GM23338 (cell line): ENCODE measurements at regions not wholly inside any gene's neighbourhood (a gene's known extent, or its start where the extent isn't known, plus 50 kb on each side); places are given as distances from the start of the nearest gene placed in this dataset.

ENCODE experiments used
- ATAC-seq: fragments of 200-7000 bp; cut with Tn5 transposase; 3 replicates; pipeline ENCODE4 v1.9.1; 2020
- DNase-seq: peaks from one replicate; pipeline ENCODE4 v3.0.0-alpha.2; 2015; ENCODE audit warnings: low spot score
- H2AFZ ChIP-seq: fragments of 200-600 bp; sonication (generic); 2 replicates; pipeline ENCODE4 v1.8.0; 2016; ENCODE audit warnings: antibody characterized with exemption, mild to moderate bottlenecking, moderate library complexity
- H3F3A ChIP-seq: fragments of 200-600 bp; sonication (generic); replicated peaks from 2 replicates; pipeline ENCODE4 v1.8.0; 2017; ENCODE audit warnings: antibody characterized with exemption, mixed run types, low read depth
- H3K27ac ChIP-seq: fragments of 200-600 bp; sonication (generic); 2 replicates; pipeline ENCODE4 v1.6.1; 2016; ENCODE audit warnings: low read depth
- H3K27me3 ChIP-seq: fragments of 200-600 bp; sonication (generic); 2 replicates; pipeline ENCODE4 v1.8.0; 2016; ENCODE audit warnings: mild to moderate bottlenecking, mixed run types, moderate library complexity; ENCODE audit not compliant: insufficient read depth
- H3K36me3 ChIP-seq: fragments of 200-600 bp; sonication (generic); 2 replicates; pipeline ENCODE4 v1.8.0; 2016; ENCODE audit warnings: mild to moderate bottlenecking; ENCODE audit not compliant: insufficient read depth
- H3K4me1 ChIP-seq: fragments of 200-600 bp; sonication (generic); 2 replicates; pipeline ENCODE4 v1.8.0; 2016; ENCODE audit warnings: mild to moderate bottlenecking, moderate library complexity; ENCODE audit not compliant: insufficient read depth
- H3K4me2 ChIP-seq: fragments of 200-600 bp; sonication (generic); 2 replicates; pipeline ENCODE4 v1.7.1; 2017; ENCODE audit warnings: mixed run types
- H3K4me3 ChIP-seq: fragments of 200-600 bp; sonication (generic); 2 replicates; pipeline ENCODE4 v1.6.1; 2016; ENCODE audit warnings: mixed run types
- H3K79me2 ChIP-seq: fragments of 200-600 bp; sonication (generic); replicated peaks from 2 replicates; pipeline ENCODE4 v1.8.0; 2017; ENCODE audit warnings: mild to moderate bottlenecking; ENCODE audit not compliant: insufficient read depth
- H3K9me2 ChIP-seq: fragments of 200-600 bp; sonication (generic); 2 replicates; pipeline ENCODE4 v1.8.0; 2017; ENCODE audit not compliant: insufficient read depth
- H4K20me1 ChIP-seq: fragments of 200-600 bp; sonication (generic); replicated peaks from 2 replicates; pipeline ENCODE4 v1.8.0; 2017; ENCODE audit warnings: mild to moderate bottlenecking; ENCODE audit not compliant: insufficient read depth
- H3K27ac Mint-ChIP-seq: 2 replicates; pipeline ENCODE4 v1.8.0; 2020; ENCODE audit warnings: inconsistent platforms, mild to moderate bottlenecking, moderate library complexity, mixed read lengths
- H3K27me3 Mint-ChIP-seq: 3 replicates; pipeline ENCODE4 v1.8.0; 2022; ENCODE audit warnings: low read depth, mild to moderate bottlenecking, moderate library complexity, mixed read lengths, inconsistent platforms; ENCODE audit not compliant: insufficient read depth, poor library complexity
- H3K36me3 Mint-ChIP-seq: 3 replicates; pipeline ENCODE4 v1.8.0; 2021; ENCODE audit warnings: low read depth, mild to moderate bottlenecking, inconsistent platforms, moderate library complexity, mixed read lengths
- H3K4me1 Mint-ChIP-seq: 3 replicates; pipeline ENCODE4 v1.8.0; 2020; ENCODE audit warnings: mild to moderate bottlenecking, inconsistent platforms, mixed read lengths
- H3K4me3 Mint-ChIP-seq: 3 replicates; pipeline ENCODE4 v1.8.0; 2021; ENCODE audit warnings: moderate library complexity, mild to moderate bottlenecking, inconsistent platforms, mixed read lengths
- H3K9me3 Mint-ChIP-seq: 3 replicates; pipeline ENCODE4 v1.8.0; 2020; ENCODE audit warnings: moderate library complexity, mild to moderate bottlenecking, inconsistent platforms, mixed read lengths
- CREB1 ChIP-seq: fragments of 250-450 bp; sonication (Bioruptor Pico); IDR thresholded peaks from 2 replicates; pipeline ENCODE4 v1.5.0; 2020; ENCODE audit warnings: low read depth, mild to moderate bottlenecking, moderate library complexity
- EZH2 ChIP-seq: fragments of 200-600 bp; sonication (generic); IDR thresholded peaks from one replicate; pipeline ENCODE4 v1.8.0; 2017; ENCODE audit warnings: antibody characterized with exemption, mild to moderate bottlenecking, low read depth; ENCODE audit not compliant: unreplicated experiment
- JUNB ChIP-seq: IDR thresholded peaks from one replicate; pipeline ENCODE4 v1.6.1; 2016; ENCODE audit warnings: antibody characterized with exemption; ENCODE audit not compliant: unreplicated experiment
- NANOG ChIP-seq: IDR thresholded peaks from 2 replicates; pipeline ENCODE4 v1.6.1; 2016; ENCODE audit warnings: antibody characterized with exemption, borderline replicate concordance
- POLR2AphosphoS5 ChIP-seq: IDR thresholded peaks from 2 replicates; pipeline ENCODE4 v1.6.1; 2016; ENCODE audit warnings: antibody characterized with exemption, low read depth
- STAT1 ChIP-seq: IDR thresholded peaks from one replicate; pipeline ENCODE4 v1.6.1; 2016; ENCODE audit warnings: antibody characterized with exemption; ENCODE audit not compliant: unreplicated experiment
- ZNF114 ChIP-seq: fragments of 250-450 bp; sonication (Bioruptor Pico); IDR thresholded peaks from 2 replicates; pipeline ENCODE4 v1.5.0; 2020; ENCODE audit warnings: mild to moderate bottlenecking, moderate library complexity
- ZNF331 ChIP-seq: fragments of 250-450 bp; sonication (Bioruptor Pico); IDR thresholded peaks from 2 replicates; pipeline ENCODE4 v1.5.0; 2020; ENCODE audit warnings: low read depth, mild to moderate bottlenecking, moderate library complexity
- TF ChIP-seq, protein P1 (sequence below): fragments of 250-450 bp; sonication (Bioruptor Pico); IDR thresholded peaks from 2 replicates; pipeline ENCODE4 v1.5.0; 2020; ENCODE audit warnings: mild to moderate bottlenecking, moderate library complexity
- TF ChIP-seq, protein P2 (sequence below), 2 experiments: fragments of 200-600 bp in 1 of 2; sonication (generic) in 1 of 2; conservative IDR thresholded peaks; 2 replicates each; pipeline versions ENCODE4 v1.5.1 to v1.6.1; 2016 to 2017; ENCODE audit warnings: antibody characterized with exemption in 2 of 2, low read depth in 2 of 2, mild to moderate bottlenecking in 2 of 2, moderate library complexity in 1 of 2
- TF ChIP-seq, protein P3 (sequence below): IDR thresholded peaks from 2 replicates; pipeline ENCODE4 v1.6.1; 2016; ENCODE audit warnings: antibody characterized with exemption
- TF ChIP-seq, protein P4 (sequence below): IDR thresholded peaks from one replicate; pipeline ENCODE4 v1.6.1; 2018; ENCODE audit warnings: antibody characterized with exemption; ENCODE audit not compliant: unreplicated experiment

DNA sequence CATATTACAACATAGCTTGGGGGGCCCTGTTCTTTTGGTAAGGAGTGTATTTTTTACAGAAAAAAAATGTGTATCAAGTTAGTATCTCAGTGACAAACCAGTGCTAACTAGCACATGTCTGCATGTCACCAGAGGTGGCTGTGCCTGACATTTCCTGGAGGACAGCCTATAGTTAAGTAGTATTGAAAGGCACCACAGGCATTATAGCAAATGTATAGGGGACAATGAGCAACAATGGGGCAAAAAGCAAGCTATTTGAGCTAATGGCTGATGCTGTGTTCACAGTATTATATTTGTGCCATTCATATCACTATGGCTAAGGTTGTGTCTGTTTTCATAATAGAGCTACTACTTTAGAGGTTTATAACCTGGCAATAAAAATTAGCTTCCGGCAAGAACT, 1644.0 kb downstream of the MAT2B start:
- ATAC-seq: no peak
- no peak overlapping the region for H3K27ac ChIP-seq

More for the DNA sequence above, 1644.0 kb downstream of the MAT2B start:
- Histone ChIP-seq H3K4me3 (no peak overlapping the region), H3K4me2 (peak overlapping the region; percentile 17; the same call in 1 of the 2 replicates), H3K9me2 (peaks cover 6% of the 10 kb centered on the region), H3K27me3 (no peaks in the 10 kb centered on the region), H3K4me1 (peaks cover 15% of the 10 kb centered on the region), H2AFZ (no peak overlapping the region), H4K20me1 (no peaks in the 10 kb centered on the region), H3K79me2 (no peaks in the 10 kb centered on the region), H3F3A (no peaks in the 10 kb centered on the region), H3K36me3 (no peaks in the 10 kb centered on the region)
- no peak overlapping the region for H3K4me3 Mint-ChIP-seq
- peaks cover 2% of the 10 kb centered on the region; the same call in 1 of the 3 replicates for H3K36me3 Mint-ChIP-seq
- TF ChIP-seq ZNF331 (no peak), ZNF114 (no peak), EZH2 (no peak), STAT1 (no peak), JUNB (no peak), CREB1 (CRISPR knock-in tag) (no peak), POLR2AphosphoS5 (no peak), NANOG (no peak)
- TF ChIP-seq, protein P1, sequence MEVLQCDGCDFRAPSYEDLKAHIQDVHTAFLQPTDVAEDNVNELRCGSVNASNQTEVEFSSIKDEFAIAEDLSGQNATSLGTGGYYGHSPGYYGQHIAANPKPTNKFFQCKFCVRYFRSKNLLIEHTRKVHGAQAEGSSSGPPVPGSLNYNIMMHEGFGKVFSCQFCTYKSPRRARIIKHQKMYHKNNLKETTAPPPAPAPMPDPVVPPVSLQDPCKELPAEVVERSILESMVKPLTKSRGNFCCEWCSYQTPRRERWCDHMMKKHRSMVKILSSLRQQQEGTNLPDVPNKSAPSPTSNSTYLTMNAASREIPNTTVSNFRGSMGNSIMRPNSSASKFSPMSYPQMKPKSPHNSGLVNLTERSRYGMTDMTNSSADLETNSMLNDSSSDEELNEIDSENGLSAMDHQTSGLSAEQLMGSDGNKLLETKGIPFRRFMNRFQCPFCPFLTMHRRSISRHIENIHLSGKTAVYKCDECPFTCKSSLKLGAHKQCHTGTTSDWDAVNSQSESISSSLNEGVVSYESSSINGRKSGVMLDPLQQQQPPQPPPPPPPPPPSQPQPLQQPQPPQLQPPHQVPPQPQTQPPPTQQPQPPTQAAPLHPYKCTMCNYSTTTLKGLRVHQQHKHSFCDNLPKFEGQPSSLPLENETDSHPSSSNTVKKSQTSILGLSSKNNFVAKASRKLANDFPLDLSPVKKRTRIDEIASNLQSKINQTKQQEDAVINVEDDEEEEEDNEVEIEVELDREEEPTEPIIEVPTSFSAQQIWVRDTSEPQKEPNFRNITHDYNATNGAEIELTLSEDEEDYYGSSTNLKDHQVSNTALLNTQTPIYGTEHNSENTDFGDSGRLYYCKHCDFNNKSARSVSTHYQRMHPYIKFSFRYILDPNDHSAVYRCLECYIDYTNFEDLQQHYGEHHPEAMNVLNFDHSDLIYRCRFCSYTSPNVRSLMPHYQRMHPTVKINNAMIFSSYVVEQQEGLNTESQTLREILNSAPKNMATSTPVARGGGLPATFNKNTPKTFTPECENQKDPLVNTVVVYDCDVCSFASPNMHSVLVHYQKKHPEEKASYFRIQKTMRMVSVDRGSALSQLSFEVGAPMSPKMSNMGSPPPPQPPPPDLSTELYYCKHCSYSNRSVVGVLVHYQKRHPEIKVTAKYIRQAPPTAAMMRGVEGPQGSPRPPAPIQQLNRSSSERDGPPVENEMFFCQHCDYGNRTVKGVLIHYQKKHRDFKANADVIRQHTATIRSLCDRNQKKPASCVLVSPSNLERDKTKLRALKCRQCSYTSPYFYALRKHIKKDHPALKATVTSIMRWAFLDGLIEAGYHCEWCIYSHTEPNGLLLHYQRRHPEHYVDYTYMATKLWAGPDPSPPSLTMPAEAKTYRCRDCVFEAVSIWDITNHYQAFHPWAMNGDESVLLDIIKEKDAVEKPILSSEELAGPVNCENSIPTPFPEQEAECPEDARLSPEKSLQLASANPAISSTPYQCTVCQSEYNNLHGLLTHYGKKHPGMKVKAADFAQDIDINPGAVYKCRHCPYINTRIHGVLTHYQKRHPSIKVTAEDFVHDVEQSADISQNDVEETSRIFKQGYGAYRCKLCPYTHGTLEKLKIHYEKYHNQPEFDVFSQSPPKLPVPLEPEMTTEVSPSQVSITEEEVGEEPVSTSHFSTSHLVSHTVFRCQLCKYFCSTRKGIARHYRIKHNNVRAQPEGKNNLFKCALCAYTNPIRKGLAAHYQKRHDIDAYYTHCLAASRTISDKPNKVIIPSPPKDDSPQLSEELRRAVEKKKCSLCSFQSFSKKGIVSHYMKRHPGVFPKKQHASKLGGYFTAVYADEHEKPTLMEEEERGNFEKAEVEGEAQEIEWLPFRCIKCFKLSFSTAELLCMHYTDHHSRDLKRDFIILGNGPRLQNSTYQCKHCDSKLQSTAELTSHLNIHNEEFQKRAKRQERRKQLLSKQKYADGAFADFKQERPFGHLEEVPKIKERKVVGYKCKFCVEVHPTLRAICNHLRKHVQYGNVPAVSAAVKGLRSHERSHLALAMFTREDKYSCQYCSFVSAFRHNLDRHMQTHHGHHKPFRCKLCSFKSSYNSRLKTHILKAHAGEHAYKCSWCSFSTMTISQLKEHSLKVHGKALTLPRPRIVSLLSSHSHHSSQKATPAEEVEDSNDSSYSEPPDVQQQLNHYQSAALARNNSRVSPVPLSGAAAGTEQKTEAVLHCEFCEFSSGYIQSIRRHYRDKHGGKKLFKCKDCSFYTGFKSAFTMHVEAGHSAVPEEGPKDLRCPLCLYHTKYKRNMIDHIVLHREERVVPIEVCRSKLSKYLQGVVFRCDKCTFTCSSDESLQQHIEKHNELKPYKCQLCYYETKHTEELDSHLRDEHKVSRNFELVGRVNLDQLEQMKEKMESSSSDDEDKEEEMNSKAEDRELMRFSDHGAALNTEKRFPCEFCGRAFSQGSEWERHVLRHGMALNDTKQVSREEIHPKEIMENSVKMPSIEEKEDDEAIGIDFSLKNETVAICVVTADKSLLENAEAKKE (CRISPR knock-in tag): no peak
- TF ChIP-seq, protein P2, sequence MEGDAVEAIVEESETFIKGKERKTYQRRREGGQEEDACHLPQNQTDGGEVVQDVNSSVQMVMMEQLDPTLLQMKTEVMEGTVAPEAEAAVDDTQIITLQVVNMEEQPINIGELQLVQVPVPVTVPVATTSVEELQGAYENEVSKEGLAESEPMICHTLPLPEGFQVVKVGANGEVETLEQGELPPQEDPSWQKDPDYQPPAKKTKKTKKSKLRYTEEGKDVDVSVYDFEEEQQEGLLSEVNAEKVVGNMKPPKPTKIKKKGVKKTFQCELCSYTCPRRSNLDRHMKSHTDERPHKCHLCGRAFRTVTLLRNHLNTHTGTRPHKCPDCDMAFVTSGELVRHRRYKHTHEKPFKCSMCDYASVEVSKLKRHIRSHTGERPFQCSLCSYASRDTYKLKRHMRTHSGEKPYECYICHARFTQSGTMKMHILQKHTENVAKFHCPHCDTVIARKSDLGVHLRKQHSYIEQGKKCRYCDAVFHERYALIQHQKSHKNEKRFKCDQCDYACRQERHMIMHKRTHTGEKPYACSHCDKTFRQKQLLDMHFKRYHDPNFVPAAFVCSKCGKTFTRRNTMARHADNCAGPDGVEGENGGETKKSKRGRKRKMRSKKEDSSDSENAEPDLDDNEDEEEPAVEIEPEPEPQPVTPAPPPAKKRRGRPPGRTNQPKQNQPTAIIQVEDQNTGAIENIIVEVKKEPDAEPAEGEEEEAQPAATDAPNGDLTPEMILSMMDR (conservative IDR thresholded peaks at IDR 0.05; ENCODE audit: low read depth in 2 of 2): no peak
- TF ChIP-seq, protein P3, sequence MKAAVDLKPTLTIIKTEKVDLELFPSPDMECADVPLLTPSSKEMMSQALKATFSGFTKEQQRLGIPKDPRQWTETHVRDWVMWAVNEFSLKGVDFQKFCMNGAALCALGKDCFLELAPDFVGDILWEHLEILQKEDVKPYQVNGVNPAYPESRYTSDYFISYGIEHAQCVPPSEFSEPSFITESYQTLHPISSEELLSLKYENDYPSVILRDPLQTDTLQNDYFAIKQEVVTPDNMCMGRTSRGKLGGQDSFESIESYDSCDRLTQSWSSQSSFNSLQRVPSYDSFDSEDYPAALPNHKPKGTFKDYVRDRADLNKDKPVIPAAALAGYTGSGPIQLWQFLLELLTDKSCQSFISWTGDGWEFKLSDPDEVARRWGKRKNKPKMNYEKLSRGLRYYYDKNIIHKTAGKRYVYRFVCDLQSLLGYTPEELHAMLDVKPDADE: no peak
- TF ChIP-seq, protein P4, sequence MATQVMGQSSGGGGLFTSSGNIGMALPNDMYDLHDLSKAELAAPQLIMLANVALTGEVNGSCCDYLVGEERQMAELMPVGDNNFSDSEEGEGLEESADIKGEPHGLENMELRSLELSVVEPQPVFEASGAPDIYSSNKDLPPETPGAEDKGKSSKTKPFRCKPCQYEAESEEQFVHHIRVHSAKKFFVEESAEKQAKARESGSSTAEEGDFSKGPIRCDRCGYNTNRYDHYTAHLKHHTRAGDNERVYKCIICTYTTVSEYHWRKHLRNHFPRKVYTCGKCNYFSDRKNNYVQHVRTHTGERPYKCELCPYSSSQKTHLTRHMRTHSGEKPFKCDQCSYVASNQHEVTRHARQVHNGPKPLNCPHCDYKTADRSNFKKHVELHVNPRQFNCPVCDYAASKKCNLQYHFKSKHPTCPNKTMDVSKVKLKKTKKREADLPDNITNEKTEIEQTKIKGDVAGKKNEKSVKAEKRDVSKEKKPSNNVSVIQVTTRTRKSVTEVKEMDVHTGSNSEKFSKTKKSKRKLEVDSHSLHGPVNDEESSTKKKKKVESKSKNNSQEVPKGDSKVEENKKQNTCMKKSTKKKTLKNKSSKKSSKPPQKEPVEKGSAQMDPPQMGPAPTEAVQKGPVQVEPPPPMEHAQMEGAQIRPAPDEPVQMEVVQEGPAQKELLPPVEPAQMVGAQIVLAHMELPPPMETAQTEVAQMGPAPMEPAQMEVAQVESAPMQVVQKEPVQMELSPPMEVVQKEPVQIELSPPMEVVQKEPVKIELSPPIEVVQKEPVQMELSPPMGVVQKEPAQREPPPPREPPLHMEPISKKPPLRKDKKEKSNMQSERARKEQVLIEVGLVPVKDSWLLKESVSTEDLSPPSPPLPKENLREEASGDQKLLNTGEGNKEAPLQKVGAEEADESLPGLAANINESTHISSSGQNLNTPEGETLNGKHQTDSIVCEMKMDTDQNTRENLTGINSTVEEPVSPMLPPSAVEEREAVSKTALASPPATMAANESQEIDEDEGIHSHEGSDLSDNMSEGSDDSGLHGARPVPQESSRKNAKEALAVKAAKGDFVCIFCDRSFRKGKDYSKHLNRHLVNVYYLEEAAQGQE: no peak
- no peaks in the 10 kb centered on the region for H3K27me3 Mint-ChIP-seq
- no peaks in the 10 kb centered on the region for H3K9me3 Mint-ChIP-seq
- H3K4me1 Mint-ChIP-seq: peaks cover 13% of the 10 kb centered on the region
- no peak for DNase-seq
- H3K27ac Mint-ChIP-seq: peak overlapping the region; percentile 27; the same call in 1 of the 2 replicates
